ENCODE measurements at regions not wholly inside any gene's neighbourhood (a gene's known extent, or its start where the extent isn't known, plus 50 kb on each side); places are given as distances from the start of the nearest gene placed in this dataset.

GRCh38 chr1:30615076-30615795 is 108.1 kb downstream of the MATN1 start:
- TF ChIP-seq CTCF (optimal IDR thresholded peaks at IDR 0.05 in 1 of 3, IDR thresholded peaks at IDR 0.05 in 1 of 3, conservative IDR thresholded peaks at IDR 0.05 in 1 of 3; ENCODE audit: extremely low read depth in 1 of 3, insufficient read depth in 2 of 3, low read length in 3 of 3) (no peak), EZH2 (IDR thresholded peaks at IDR 0.05; ENCODE audit: low read length) (no peak)

Measured in keratinocyte (primary cell).